GM12874 (cell line): ENCODE measurements at regions not wholly inside any gene's neighbourhood (a gene's known extent, or its start where the extent isn't known, plus 50 kb on each side); places are given as distances from the start of the nearest gene placed in this dataset.

Experiments used
- TF ChIP-seq, protein P1 (sequence below): IDR thresholded peaks from 2 replicates; pipeline ENCODE4 v1.5.1; 2011; ENCODE audit warnings: low read depth, mild to moderate bottlenecking, control low read depth, low read length, moderate library complexity; ENCODE audit not compliant: insufficient read depth

DNA sequence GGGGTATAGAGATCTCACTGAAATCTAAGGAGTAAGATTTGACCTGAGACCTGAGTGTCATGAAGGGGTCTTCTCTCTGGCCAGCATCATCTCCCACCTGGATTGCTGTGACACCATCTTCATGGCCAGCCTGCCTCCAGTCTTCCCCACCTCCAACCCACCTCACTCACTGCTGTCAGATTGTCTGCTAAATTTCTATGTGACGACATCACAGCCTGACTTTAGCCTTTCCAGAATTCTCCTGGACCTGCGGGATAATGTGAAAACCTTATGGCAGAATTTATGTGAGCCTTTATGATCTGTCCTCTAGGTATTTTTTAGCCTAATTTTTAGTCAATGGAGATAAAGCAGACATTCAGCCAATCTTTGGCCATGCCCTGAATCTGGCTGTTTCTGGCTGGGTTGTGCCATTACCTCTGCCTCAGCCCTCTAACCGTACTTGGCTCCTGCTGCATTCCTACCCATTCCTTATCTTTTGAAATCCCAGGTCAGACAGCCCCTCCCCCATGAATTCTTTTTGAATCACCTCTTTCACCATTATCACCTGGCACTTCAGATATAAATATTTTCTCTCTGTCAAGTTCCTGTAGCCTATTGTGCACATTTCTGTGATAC is 66.4 kb upstream of the MMADHC start:
- TF ChIP-seq, protein P1, sequence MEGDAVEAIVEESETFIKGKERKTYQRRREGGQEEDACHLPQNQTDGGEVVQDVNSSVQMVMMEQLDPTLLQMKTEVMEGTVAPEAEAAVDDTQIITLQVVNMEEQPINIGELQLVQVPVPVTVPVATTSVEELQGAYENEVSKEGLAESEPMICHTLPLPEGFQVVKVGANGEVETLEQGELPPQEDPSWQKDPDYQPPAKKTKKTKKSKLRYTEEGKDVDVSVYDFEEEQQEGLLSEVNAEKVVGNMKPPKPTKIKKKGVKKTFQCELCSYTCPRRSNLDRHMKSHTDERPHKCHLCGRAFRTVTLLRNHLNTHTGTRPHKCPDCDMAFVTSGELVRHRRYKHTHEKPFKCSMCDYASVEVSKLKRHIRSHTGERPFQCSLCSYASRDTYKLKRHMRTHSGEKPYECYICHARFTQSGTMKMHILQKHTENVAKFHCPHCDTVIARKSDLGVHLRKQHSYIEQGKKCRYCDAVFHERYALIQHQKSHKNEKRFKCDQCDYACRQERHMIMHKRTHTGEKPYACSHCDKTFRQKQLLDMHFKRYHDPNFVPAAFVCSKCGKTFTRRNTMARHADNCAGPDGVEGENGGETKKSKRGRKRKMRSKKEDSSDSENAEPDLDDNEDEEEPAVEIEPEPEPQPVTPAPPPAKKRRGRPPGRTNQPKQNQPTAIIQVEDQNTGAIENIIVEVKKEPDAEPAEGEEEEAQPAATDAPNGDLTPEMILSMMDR: no peak

DNA sequence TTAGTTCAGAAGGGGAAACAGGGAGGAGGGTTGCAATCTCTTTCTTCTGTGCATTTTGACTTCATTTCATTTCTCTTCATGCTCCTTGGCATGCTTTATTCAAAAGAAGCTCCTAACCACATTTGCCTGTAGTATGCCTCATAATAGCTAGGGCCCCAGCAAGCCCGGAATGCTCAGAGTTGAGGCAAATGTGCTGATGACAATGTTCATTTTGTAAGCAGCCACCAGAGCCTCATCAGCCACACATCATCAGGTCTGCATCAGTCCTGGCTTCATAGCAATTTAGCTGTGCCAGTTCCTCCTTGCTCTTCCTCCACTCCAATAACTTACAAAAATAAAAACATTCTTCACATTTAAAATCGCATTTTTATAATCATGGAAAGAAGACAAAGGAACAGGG is 65.4 kb upstream of the MMADHC start:
- TF ChIP-seq, protein P1: no peak

- TF ChIP-seq, protein P1: no peak
These were observed 65.0 kb upstream of the MMADHC start for GRCh38 chr2:149652526-149652925.

GRCh38 chr2:149651229-149651628 is 63.7 kb upstream of the MMADHC start:
- TF ChIP-seq, protein P1: no peak

- TF ChIP-seq, protein P1: no peak
These were observed 62.4 kb upstream of the MMADHC start for GRCh38 chr2:149650006-149650405.

GRCh38 chr2:149648282-149649030 is 60.9 kb upstream of the MMADHC start:
- TF ChIP-seq, protein P1: no peak

DNA sequence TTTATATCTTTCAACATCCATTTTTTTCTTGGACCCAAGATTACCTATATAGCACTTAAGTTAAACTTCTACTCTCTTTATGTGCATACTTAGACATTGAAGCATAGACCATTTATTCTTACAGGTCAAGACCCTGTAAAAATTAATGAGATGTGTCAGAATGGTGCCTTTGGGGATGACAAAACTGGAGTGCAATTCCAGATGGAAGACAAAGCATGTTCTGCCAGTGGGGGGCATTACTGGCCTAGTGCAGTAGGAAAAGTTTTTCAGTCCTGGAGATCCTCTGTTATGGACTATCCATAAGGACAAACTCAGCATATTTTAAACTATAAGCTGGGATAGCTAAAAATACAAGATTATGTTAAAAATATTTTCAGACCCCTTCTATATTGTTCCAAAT is 57.8 kb upstream of the MMADHC start:
- TF ChIP-seq, protein P1: no peak
